Endothelial cell of umbilical vein (primary cell): ENCODE measurements at regions not wholly inside any gene's neighbourhood (a gene's known extent, or its start where the extent isn't known, plus 50 kb on each side); places are given as distances from the start of the nearest gene placed in this dataset.

Experiments
- BruUV-seq: library from RNA; stranded (reverse); fragments of 400-500 nt; replicated peaks from 2 replicates; lab custom pipeline; 2021; lab: Mats Ljungman, UMichigan
- CTCF ChIA-PET: fragments of 300-600, 350-600 bp; sonication (Branson Sonifier 250); formaldehyde crosslinking; loops from one replicate; lab custom pipeline; 2021; ENCODE audit warnings: antibody characterized with exemption, inconsistent platforms; lab: Charles Lee
- POLR2A ChIA-PET: fragments of 300-600, 350-600 bp; sonication (Branson Sonifier 250); formaldehyde crosslinking; loops from one replicate; lab custom pipeline; 2021; ENCODE audit warnings: antibody characterized with exemption, inconsistent platforms; lab: Charles Lee
- DNase-seq: peaks from one replicate; pipeline ENCODE4 v3.0.0-alpha.2; 2011; ENCODE audit warnings: low read depth, low spot score
- FAIRE-seq: peaks from 2 replicates; lab custom pipeline; 2011; peaks lifted over from hg19 to GRCh38; lab: Jason Lieb, UNC
- H2AFZ ChIP-seq: 2 replicates; pipeline ENCODE4 v1.6.0; 2012; ENCODE audit warnings: low read depth, low read length, control low read depth, inconsistent platforms
- H3K27ac ChIP-seq: 2 replicates; pipeline ENCODE4 v1.5.1; 2011; ENCODE audit warnings: low read depth, mild to moderate bottlenecking, control low read depth, low read length, moderate library complexity; ENCODE audit not compliant: insufficient read depth
- H3K27me3 ChIP-seq, 2 experiments: 2 replicates each; pipeline versions ENCODE4 v1.6.0 to v1.6.1; 2011; ENCODE audit warnings: low read length in 2 of 2, mixed read lengths in 1 of 2; ENCODE audit not compliant: control insufficient read depth in 2 of 2, insufficient read depth in 2 of 2
- H3K36me3 ChIP-seq, 2 experiments: 2 replicates in 1 of 2; 3 replicates in 1 of 2; pipeline ENCODE4 v1.5.1; 2011; ENCODE audit warnings: low read length in 2 of 2, mild to moderate bottlenecking in 1 of 2, moderate library complexity in 1 of 2; ENCODE audit not compliant: control insufficient read depth in 2 of 2, insufficient read depth in 2 of 2; ENCODE audit errors: extremely low read depth in 1 of 2
- H3K4me1 ChIP-seq: 3 replicates; pipeline ENCODE4 v1.5.1; 2011; ENCODE audit warnings: mild to moderate bottlenecking, low read length; ENCODE audit not compliant: control insufficient read depth, insufficient read depth; ENCODE audit errors: extremely low read depth
- H3K4me2 ChIP-seq: 2 replicates; pipeline ENCODE4 v1.6.1; 2011; ENCODE audit warnings: low read length, control low read depth, mixed read lengths; ENCODE audit not compliant: insufficient read depth
- H3K4me3 ChIP-seq, 3 experiments: fragments of 200-600 bp in 1 of 3; sonication (generic), shearing (Covaris generic) in 1 of 3; replicated peaks in 1 of 3; 2 replicates each; pipeline ENCODE4 v1.5.1; 2011 to 2016; ENCODE audit warnings: control low read depth in 3 of 3, low read length in 3 of 3, mild to moderate bottlenecking in 2 of 3, inconsistent platforms in 1 of 3, low read depth in 1 of 3, moderate library complexity in 1 of 3; ENCODE audit not compliant: insufficient read depth in 1 of 3
- H3K79me2 ChIP-seq: 2 replicates; pipeline ENCODE4 v1.6.0; 2012; ENCODE audit warnings: low read length, inconsistent platforms; ENCODE audit not compliant: control insufficient read depth, insufficient read depth
- H3K9ac ChIP-seq: replicated peaks from 2 replicates; pipeline ENCODE3; 2011; ENCODE audit warnings: low read length, control low read depth; ENCODE audit not compliant: insufficient read depth; ENCODE audit errors: extremely low read depth
- H3K9me1 ChIP-seq: replicated peaks from 3 replicates; pipeline ENCODE4 v1.6.0; 2011; ENCODE audit warnings: mild to moderate bottlenecking, low read length; ENCODE audit not compliant: control insufficient read depth, insufficient read depth; ENCODE audit errors: extremely low read depth
- H3K9me3 ChIP-seq: replicated peaks from 2 replicates; pipeline ENCODE4 v1.5.1; 2012; ENCODE audit warnings: low read length, inconsistent platforms; ENCODE audit not compliant: control insufficient read depth, insufficient read depth
- H4K20me1 ChIP-seq: replicated peaks from 2 replicates; pipeline ENCODE3; 2011; ENCODE audit warnings: mild to moderate bottlenecking, low read length; ENCODE audit not compliant: control insufficient read depth, insufficient read depth; ENCODE audit errors: extremely low read depth
- EZH2 ChIP-seq: IDR thresholded peaks from 2 replicates; pipeline ENCODE4 v1.6.1; 2012; ENCODE audit warnings: borderline replicate concordance, low read depth, mild to moderate bottlenecking, moderate library complexity, low read length, inconsistent platforms; ENCODE audit not compliant: severe bottlenecking
- FOS ChIP-seq: IDR thresholded peaks from 2 replicates; pipeline ENCODE4 v1.6.1; 2011; ENCODE audit warnings: mild to moderate bottlenecking, low read length, moderate library complexity, borderline replicate concordance; ENCODE audit not compliant: insufficient read depth
- GATA2 ChIP-seq: IDR thresholded peaks from 2 replicates; pipeline ENCODE4 v1.7.0; 2011; ENCODE audit warnings: low read depth, mild to moderate bottlenecking, moderate library complexity, mixed read lengths, low read length; ENCODE audit not compliant: insufficient read length, insufficient read depth
- JUN ChIP-seq: IDR thresholded peaks from 2 replicates; pipeline ENCODE4 v1.6.1; 2011; ENCODE audit warnings: borderline replicate concordance, low read depth; ENCODE audit not compliant: insufficient read length, insufficient read depth
- MYC ChIP-seq: IDR thresholded peaks from one replicate; pipeline ENCODE4 v1.6.1; 2011; ENCODE audit warnings: mild to moderate bottlenecking, low read depth, low read length
- POLR2A ChIP-seq: IDR thresholded peaks from 2 replicates; pipeline ENCODE4 v1.6.1; 2012; ENCODE audit warnings: low read depth, mild to moderate bottlenecking, control low read depth, low read length
- POLR2AphosphoS5 ChIP-seq: IDR thresholded peaks from 2 replicates; pipeline ENCODE4 v1.6.1; 2012; ENCODE audit warnings: low read depth, mild to moderate bottlenecking, control low read depth, low read length, moderate library complexity; ENCODE audit not compliant: insufficient read depth
- dilution Hi-C: fragments of 300-500 bp; cut with MboI; formaldehyde crosslinking; loops from one replicate; pipeline ENCODE4 v1.15.0; 2019; ENCODE audit warnings: low sequenced_read_pairs; ENCODE audit not compliant: extremely low pct_ligation_motif_present
- intact Hi-C: fragments of 100-400 bp; cut with micrococcal nuclease; formaldehyde crosslinking; loops from one replicate; pipeline ENCODE4 v1.10.0; 2022
- TF ChIP-seq, protein P1 (sequence below), 2 donors: IDR thresholded peaks; 1 replicate in 1 of 2; 2 replicates in 1 of 2; pipeline ENCODE4 v1.5.1; 2011; ENCODE audit warnings: low read length in 2 of 2, mild to moderate bottlenecking in 2 of 2, moderate library complexity in 2 of 2, control low read depth in 1 of 2, inconsistent platforms in 1 of 2, low read depth in 1 of 2; ENCODE audit not compliant: insufficient read depth in 1 of 2; ENCODE audit errors: extremely low read depth in 1 of 2
- TF ChIP-seq, protein P2 (sequence below): IDR thresholded peaks from 2 replicates; pipeline ENCODE4 v1.6.1; 2011; ENCODE audit not compliant: insufficient read depth, insufficient read length

DNA sequence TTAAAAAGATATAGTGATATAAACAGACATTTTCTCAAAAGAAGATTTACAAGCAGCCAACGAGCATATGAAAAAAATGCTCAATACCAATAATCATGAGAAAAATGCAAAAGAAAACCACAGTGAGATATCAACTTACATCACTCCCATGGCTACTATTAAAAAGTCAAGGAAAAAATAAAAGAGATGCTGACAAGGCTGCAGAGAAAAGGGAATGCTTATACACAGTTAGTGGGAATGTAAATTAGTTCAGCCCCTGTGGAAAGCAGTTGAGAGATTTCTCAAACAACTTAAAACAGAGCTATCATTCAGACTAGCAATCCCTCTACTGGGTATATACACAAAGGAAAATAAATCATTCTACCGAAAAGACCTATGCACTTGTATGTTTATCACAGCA is 97.1 kb upstream of the CARD18 start:
- Histone ChIP-seq H3K4me1 (peaks cover 8% of the 10 kb centered on the region), H2AFZ (no peak overlapping the region), H3K27ac (no peak overlapping the region), H3K4me3 (no peak overlapping the region), H4K20me1 (no peaks in the 10 kb centered on the region), H3K27me3 (no peaks in the 10 kb centered on the region), H3K4me2 (no peak overlapping the region), H3K9me1 (no peaks in the 10 kb centered on the region), H3K79me2 (no peaks in the 10 kb centered on the region), H3K36me3 (no peaks in the 10 kb centered on the region), H3K9ac (no peak overlapping the region), H3K9me3 (no peaks in the 10 kb centered on the region)
- CTCF ChIA-PET: no interaction called here
- TF ChIP-seq POLR2AphosphoS5: no peak
- TF ChIP-seq, protein P1, sequence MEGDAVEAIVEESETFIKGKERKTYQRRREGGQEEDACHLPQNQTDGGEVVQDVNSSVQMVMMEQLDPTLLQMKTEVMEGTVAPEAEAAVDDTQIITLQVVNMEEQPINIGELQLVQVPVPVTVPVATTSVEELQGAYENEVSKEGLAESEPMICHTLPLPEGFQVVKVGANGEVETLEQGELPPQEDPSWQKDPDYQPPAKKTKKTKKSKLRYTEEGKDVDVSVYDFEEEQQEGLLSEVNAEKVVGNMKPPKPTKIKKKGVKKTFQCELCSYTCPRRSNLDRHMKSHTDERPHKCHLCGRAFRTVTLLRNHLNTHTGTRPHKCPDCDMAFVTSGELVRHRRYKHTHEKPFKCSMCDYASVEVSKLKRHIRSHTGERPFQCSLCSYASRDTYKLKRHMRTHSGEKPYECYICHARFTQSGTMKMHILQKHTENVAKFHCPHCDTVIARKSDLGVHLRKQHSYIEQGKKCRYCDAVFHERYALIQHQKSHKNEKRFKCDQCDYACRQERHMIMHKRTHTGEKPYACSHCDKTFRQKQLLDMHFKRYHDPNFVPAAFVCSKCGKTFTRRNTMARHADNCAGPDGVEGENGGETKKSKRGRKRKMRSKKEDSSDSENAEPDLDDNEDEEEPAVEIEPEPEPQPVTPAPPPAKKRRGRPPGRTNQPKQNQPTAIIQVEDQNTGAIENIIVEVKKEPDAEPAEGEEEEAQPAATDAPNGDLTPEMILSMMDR (IDR thresholded peaks at IDR 0.05; ENCODE audit: extremely low read depth in 1 of 2, insufficient read depth in 1 of 2, low read depth in 1 of 2, low read length in 2 of 2): no peak
- no peak for TF ChIP-seq GATA2
- TF ChIP-seq EZH2: no peak
- TF ChIP-seq POLR2A: no peak
- no peak for TF ChIP-seq FOS
- TF ChIP-seq, protein P2, sequence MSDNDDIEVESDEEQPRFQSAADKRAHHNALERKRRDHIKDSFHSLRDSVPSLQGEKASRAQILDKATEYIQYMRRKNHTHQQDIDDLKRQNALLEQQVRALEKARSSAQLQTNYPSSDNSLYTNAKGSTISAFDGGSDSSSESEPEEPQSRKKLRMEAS: no peak
- TF ChIP-seq JUN: no peak
- TF ChIP-seq MYC: no peak
- POLR2A ChIA-PET: no interaction called here
- BruUV-seq: no TSS peak
- intact Hi-C loops (no loop called here), dilution Hi-C loops (no loop called here)
- FAIRE-seq (no peak), DNase-seq (no peak)
